Hematopoietic multipotent progenitor cell (in vitro differentiated cells): ENCODE measurements at regions not wholly inside any gene's neighbourhood (a gene's known extent, or its start where the extent isn't known, plus 50 kb on each side); places are given as distances from the start of the nearest gene placed in this dataset.
"Not testable (repeated sequence)": the region's sequence is repeated elsewhere in the genome, so short reads cannot be mapped to it uniquely, and the experiment has no call there.

Experiments
- DNase-seq, 3 donors: peaks; one replicate each; pipeline ENCODE4 v3.0.0-alpha.2; 2011 to 2015; ENCODE audit warnings: low read depth in 2 of 3, low spot score in 2 of 3

DNA sequence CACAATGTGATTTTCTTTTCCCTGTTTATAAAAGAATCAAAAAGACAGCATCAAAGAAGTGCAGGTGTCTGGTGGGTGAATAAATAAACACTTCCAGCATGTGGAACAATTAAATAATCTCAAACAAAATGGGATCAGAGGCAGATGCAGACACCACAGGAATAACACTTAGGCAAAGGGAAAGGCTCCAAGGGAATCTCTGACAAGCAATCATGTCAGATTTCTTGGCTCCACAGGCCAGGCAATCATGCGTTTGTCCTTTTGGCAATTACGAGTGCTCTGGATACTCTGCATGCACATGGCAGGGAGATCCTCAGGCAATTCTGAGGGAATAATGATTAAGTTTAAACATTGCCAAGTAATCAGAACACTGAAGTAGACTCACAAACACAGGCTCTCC, 403.5 kb upstream of the LUZP2 start:
- DNase-seq, result no peak

DNA sequence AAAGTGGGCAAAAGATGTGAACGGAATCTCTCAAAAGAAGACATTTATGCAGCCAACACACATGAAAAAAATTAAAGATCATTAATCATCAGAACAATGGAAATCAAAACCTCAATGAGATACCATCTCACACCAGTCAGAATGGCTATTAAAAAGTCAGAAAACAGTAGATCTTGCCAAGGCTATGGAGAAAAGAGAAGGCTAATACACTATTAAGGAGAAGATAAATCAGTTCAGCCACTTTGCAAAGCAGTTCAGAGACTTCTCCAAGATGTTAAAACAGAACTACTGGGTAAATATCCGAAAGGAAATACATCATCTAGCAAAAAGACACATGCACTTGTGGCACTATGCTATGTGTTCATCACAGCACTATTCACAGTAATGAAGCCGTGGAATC, 388.2 kb upstream of the LUZP2 start:
- DNase-seq, result no peak

DNA sequence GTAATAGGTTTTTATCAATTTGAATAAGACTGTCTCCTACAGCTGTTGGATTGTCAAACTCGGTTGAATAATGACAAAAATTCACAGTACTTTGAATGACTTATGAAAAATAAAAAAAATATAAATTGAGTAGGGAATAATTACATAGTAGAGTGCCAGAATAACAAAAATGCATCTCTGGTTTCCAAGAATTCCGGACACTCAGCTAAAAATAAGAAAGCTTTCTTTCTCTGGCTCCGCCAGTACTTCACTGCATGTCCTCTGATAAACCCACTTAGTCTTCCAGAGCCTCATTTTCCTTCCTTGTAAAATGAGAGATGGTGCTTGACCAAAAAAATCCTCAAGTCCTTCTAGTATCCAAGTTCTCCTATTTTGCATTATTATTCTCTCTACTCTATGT, 374.6 kb upstream of the LUZP2 start:
- DNase-seq, result no peak

DNA sequence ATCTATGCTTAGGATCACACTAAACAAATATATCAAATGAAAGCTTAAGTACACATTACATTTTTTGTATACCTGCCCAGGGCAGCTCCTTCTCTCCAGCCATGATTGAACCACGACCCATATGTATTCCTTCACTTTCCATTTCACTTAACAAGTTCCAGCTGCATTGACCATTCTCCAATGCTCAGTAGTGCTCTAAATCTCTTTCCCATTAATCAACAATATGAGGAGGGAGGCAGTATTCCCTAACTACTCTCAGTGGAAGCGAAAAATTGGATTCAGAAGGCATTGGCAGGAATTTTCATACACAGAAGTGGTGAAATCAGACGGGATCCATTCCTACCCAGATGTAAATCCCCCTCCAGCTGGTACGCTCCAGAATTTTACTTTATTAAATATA, 372.0 kb upstream of the LUZP2 start:
- no peak for DNase-seq

DNA sequence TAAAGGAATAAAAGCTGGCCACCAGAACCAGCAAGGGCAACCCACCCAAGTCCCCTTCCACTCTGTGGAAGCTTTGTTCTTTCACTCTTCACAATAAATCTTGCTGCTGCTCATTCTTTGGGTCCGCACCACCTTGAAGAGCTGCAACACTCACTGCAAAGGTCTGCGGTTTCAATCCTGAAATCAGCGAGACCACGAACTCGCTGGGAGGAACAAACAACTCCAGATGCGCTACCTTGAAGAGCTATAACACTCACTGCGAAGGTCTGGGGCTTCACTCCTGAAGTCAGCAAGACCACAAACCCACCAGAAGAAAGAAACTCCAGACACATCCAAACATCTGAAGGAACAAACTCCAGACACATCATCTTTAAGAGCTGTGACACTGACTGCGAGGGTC, 365.2 kb upstream of the LUZP2 start:
- no peak for DNase-seq

DNA sequence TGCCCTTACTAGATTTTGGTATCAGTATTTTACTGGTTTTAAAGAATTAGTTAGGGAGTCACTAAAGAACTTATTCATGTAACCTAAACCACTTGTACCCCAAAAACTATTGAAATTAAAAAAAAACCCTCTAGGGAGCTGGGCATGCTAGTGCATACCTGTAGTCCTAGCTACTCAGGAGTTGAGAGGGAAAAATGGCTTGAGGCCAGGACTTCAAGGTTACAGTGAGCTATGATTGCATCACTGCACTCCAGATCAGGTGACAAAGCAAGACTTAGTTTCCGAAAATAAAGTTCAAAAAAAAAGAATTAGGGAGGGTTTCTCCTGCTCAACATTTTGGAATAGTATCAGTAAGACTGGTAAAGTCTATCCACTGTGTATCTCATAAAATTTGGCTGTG, 364.4 kb upstream of the LUZP2 start:
- DNase-seq, result no peak

DNA sequence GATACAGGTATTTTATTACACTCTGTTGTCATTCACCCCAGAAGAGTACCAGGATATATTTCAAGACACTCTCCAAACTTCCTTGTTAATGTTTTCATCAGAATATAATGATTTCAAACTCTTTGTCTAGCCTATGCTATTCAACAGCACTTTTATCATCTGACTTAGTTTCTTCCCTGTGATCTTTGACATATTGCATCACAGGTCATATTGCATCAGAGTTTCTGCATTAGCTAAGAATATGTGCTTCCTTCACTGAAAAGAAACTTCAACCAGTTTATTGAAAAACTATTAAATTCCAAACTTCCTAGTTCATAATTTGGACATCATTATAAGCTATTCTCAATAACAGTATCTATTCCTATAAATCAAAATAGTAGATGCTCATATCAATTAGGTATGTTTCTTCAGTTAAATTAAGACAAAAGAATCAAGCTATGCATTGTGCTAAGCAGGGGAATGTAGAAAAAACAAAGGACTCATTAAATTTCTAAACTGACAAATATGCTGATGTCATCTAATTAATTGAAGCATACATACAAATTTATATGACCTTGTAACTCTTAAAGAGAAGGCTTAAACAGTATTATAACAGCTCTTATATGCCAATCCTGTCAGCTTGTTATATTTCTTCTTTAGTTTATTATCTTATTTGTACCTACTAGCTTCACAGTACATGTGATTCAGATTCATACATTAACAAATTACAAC, 361.8 kb upstream of the LUZP2 start:
- no peak for DNase-seq

DNA sequence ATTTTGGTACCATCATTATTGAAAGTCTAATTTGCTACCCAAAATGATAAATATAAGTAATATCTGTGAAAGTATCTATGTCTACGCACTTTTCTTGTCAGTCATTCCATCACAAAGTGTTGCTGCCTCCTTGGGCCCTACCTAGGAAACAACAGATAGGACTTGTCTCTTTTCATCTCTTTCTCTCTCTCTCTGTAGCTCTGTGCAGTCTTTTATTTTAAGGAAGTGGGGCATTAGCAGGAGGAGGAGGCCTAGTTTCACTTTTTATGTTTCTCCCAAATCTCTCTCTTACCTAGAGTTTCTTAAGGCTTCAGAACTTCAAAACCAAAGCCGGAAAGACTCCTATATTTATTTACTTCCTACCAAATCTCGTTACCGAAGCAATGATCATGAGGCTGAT, 354.8 kb upstream of the LUZP2 start:
- DNase-seq, result no peak

DNA sequence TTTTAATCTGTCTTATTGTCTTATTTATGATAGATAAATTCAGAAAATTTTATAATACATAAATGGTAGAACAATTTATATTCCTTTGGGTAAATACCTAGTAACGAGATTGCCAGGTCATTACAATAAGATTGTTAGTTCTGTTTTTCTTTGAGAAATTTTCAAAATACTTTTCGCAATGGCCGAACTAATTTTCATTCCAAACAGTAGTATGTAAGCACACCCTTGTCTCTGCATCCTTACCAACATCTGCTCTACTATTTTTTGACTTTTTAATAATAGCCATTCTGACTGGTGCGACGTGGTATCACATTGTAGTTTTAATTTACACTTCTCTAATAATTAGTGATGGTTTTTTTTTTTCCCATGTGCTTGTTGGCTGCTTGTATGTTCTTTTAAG, 351.4 kb upstream of the LUZP2 start:
- DNase-seq, result no peak

DNA sequence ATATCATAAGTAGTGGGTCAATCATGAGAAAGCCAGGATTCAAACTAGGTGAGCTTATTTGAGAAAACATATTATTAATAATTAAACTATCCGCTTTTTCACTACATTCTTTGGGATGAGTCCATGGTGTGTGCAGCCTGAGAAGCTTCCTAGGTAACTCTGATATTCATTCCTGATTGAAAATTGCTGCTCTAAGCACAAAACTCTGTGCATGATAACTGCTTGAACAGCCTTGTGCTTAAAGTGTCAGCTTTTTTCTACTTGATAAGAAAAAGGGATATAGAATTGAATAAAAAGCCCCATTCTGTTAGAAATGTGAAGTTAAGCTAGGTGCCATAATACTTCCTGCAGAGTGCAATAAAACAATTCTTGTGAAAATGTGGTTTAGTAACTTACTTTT, 343.5 kb upstream of the LUZP2 start:
- DNase-seq, result no peak

DNA sequence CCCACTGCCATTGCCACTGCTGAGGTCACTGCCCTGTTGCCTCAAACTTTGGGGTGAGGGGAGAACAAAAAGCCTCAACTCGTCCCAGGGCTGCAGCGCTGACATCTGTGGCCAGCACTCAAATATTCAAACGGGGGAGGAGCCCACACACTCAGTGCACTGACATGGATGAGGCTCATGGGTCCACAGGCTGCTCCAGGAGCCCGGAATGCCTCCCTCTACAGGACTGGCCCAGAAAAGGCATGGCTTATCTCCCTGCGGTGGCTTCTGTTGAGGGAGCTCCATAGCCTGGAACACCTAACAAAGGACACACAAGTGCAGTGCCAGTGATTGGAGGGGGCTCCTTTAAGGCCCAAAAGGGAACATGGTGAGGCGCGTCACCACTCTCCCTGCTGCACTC, 341.1 kb upstream of the LUZP2 start:
- DNase-seq, result no peak

DNA sequence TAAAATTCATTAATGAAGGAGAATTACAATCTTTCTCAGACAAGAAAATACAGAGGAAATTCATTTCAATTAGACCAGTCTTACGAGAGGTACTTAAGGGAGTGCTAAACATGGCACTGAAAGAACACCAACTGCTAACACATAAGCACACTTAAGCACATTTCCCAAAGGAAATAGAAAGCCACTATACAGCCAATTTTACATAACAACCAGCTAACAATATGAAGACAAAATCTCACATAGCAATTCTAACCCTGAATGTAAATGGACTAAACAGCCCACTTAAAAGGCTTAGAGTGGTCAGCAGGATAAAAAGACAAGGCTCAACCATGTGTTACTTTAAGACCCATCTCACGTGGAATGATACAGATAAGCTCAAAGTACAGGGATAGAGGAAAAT, 339.5 kb upstream of the LUZP2 start:
- DNase-seq, result no peak

DNA sequence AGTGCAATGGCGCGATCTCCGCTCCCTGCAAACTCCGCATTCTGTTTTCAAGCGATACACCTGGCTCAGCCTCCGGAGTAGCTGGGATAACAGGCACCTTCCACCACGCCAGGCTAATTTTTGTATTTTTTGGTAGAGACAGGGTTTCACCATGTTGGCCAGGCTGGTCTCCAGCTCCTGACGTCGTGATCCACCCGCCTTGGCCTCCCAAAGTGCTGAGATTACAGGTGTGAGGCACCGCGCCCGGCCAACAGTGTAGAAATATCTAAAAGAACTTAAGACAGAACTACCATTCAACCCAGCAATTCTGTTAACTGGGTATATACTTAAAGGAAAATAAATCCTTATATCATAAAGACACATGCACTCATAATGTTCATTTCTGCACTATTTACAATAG, 335.3 kb upstream of the LUZP2 start:
- no peak for DNase-seq

DNA sequence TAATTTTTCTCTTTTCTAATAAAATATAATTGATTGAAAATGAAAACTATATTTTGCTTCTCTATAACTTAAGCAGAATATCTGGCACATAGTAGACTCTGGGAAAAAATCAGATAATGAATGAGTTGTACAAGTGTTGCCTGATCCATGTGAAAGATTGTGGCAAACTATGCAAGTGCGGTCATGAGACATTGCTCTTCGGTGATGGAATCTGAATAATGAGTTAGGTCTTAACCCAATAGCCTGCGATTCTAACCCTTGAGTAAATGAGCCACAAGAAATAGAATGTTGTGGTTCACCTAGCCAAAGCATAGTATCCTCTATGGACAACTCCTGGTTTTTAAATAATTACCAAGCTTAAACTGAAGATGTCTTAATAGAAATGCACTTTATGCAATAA, 333.7 kb upstream of the LUZP2 start:
- DNase-seq, result no peak

DNA sequence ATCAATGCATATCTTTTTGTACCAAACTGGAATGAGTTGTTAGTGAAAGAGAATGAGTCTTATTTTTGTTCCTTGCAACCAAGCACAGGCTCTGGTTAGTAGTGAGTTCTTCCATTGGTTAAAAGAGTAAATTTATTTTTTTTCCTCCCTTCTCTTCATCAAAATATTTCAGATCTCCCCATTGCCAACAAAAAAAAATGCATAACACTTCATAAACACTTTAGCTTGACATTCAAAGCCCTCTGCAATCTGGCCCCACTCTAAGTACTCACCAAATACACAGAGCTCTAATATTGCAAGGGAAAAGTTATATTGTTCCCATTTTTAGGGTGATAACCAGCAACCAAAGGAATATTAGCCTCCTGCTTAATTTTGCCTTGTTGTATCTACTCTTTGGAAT, 333.0 kb upstream of the LUZP2 start:
- DNase-seq, result no peak

DNA sequence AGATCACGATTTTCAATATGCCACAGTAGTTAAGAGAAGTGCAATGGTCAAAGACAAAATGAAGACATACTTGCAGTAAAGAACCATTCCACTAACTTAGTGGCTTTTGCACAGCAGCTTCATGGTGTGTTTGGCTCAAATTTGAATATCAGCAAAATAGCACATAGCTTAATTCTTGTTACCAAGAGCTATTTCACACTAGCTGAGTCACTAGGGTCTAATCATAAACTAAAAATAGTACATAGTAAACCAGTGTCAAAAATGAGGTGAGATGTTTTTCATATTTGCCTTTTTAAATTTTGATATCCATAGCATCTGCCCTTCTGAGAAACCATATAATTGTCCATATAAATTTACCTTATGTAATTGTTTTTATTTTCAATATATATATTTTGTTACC, 325.0 kb upstream of the LUZP2 start:
- DNase-seq, result no peak

DNA sequence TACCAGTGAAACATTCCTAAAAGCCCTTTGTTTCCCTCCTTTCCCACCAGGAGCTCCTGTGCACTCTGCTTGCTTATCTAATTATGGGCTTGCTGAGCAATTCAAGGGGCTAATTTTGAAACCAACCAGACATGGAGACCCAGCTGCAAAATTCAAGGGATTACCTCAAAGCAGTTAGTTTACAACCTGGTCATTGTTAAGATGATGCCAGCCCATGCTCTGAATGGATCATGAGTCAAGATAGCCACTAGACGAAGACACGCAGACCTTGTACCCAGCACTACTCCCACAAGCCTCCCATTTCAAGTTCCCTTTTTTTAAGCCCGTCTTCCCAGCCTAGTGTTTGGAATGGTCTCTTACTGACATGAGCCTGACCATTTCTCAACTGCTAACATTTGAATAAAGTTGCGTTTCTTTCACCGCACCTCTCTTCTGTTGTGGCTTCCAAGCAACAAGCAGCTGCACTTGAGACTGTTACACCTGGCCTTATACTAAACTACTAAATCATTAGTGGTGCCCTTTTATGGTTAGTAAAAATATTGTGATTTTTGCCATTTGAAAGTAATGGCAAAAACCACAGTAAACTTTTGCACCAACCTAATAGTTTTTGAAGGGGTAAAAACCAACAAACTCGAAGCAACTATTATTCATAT, 315.3 kb upstream of the LUZP2 start:
- DNase-seq, result no peak

DNA sequence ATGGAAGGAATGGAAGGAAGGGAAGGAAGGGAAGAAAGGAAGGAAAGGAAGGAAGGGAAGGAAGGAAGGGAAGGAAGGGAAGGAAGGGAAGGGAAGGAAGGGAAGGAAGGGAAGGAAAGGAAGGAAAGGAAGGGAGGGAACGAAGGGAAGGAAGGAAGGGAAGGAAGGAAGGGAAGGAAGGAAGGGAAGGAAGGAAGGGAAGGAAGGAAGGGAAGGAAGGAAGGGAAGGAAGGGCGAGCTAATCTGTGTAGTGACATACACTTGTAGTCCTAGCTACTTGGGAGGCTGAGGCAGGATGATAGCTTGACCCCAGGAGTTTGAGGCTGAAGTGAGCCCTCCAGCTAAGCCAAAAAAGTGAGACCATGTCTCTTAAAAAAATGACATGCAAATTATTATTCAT, 311.3 kb upstream of the LUZP2 start:
- not testable (repeated sequence) for DNase-seq

DNA sequence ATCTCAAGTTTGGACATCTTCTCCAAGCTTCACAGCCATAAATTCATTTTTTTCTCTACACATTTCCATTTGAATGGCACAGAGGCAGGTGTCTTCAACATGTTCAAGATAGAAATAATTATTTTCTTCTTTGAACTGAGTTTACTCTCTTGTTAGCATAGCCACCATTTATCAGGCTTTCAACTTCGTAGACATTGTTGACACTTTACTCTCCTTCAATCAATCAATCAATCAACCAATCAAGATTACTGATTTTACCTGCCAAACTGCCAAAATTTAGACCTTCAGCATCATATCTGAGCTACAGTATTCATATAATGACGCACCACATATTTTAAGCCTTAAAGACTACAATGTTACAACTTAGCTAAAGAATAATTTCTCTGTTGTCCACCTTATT, 300.1 kb upstream of the LUZP2 start:
- no peak for DNase-seq

DNA sequence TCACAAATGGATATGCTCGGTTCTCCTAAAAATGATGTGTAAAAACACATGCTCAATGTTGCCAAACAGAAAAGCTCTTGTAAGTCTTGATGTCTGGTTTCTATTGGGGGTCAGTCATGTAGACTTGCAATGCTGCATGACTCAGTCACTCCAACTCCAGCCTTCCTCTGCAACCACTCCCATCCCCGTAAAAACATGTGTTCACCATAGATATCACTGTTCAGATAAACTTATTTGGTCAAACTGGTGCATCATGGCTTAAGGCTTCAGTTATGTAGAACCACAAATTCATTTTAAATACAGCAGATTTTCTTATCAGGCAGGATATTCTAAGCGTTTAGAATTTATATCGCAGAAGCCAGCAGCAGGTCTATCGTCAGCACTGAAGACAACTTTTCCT, 298.4 kb upstream of the LUZP2 start:
- DNase-seq, result peak in 2 of 3 donors; percentile 40 to 48

DNA sequence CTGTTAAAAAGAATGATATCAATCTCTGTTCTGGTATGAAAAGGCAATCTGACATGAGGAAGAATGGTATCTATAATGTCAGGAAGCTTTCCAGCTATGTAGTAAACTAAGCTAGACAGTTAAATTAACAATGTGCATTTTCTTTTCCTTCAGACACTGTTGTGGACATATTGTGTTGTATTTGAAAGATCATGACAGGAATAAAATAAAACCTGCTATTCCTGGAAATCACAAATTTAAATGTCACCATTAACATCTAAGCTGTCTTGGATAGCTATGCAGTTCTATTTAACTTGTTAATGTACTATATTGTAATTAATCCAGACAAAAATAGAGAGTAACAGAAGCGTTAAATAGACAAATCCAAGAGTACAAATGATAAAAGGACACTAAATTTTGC, 297.4 kb upstream of the LUZP2 start:
- no peak for DNase-seq

DNA sequence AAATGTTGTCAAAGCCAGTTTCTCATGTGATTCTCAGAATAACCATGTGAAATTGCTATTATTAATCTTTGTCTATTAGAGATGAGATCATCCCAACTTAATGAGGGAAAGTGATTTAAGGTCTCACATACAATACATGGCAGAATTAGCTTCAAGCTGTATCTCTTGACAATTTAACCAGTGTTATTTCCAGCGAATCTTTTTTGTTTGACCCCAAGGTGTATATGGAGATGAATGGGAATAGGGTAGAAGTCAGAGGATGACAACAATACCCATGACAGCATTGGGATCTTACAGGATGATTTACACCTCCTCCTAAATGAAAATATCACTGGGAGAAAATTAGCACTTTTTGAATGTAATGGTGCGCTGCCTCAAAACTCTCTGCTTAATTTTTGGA, 290.8 kb upstream of the LUZP2 start:
- no peak for DNase-seq

DNA sequence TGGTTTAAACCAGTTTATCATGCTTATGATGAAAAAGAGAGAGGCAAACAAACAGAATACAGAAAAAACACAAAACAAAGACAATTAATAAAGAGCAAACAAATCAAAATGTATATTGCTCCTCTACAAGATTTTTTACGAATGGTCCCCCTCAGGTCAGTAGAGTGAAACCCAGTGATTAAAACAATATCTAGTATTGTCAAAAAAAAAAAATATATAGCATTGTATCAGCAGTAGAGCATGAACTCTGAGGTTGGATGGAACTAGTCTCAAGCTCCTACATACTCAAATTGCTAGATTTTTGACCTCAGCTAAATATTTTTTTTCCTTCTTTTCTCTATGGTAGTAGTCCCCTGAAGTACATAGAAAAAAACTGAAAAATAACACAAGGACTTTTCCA, 290.3 kb upstream of the LUZP2 start:
- no peak for DNase-seq
